ENCODE measurements at regions not wholly inside any gene's neighbourhood (a gene's known extent, or its start where the extent isn't known, plus 50 kb on each side); places are given as distances from the start of the nearest gene placed in this dataset.

- TF ChIP-seq, protein P1, sequence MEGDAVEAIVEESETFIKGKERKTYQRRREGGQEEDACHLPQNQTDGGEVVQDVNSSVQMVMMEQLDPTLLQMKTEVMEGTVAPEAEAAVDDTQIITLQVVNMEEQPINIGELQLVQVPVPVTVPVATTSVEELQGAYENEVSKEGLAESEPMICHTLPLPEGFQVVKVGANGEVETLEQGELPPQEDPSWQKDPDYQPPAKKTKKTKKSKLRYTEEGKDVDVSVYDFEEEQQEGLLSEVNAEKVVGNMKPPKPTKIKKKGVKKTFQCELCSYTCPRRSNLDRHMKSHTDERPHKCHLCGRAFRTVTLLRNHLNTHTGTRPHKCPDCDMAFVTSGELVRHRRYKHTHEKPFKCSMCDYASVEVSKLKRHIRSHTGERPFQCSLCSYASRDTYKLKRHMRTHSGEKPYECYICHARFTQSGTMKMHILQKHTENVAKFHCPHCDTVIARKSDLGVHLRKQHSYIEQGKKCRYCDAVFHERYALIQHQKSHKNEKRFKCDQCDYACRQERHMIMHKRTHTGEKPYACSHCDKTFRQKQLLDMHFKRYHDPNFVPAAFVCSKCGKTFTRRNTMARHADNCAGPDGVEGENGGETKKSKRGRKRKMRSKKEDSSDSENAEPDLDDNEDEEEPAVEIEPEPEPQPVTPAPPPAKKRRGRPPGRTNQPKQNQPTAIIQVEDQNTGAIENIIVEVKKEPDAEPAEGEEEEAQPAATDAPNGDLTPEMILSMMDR (IDR thresholded peaks at IDR 0.05) = no peak
- TF ChIP-seq POLR2A (IDR thresholded peaks at IDR 0.05) = no peak
These were observed 147.6 kb downstream of the RBM26 start for GRCh38 chr13:79258489-79258888.
